Motor neuron (in vitro differentiated cells): ENCODE measurements at regions not wholly inside any gene's neighbourhood (a gene's known extent, or its start where the extent isn't known, plus 50 kb on each side); places are given as distances from the start of the nearest gene placed in this dataset.

Experiments
- ATAC-seq, 8 experiments: fragments of 200-7000 bp; cut with Tn5 transposase; replicated peaks in 6 of 8; 2 replicates each; pipeline ENCODE4 v1.8.0; 2021; ENCODE audit warnings: mild to moderate bottlenecking in 8 of 8, moderate library complexity in 8 of 8
- H3K27ac ChIP-seq, 2 donors: fragments of 250-450 bp; sonication (Bioruptor Pico); 2 replicates each; pipeline ENCODE4 v1.9.0; 2021; ENCODE audit warnings: antibody characterized with exemption in 2 of 2, mild to moderate bottlenecking in 2 of 2, moderate library complexity in 1 of 2
- H3K4me1 ChIP-seq, 2 donors: fragments of 250-450 bp; sonication (Bioruptor Pico); replicated peaks in 1 of 2; 2 replicates each; pipeline ENCODE4 v1.6.1; 2021; ENCODE audit warnings: antibody characterized with exemption in 2 of 2, mild to moderate bottlenecking in 2 of 2, moderate library complexity in 1 of 2
- H3K4me3 ChIP-seq, 5 donors: fragments of 250-450 bp; sonication (Bioruptor Pico); 2 replicates each; pipeline ENCODE4 v1.9.0; 2021; ENCODE audit warnings: antibody characterized with exemption in 5 of 5, mild to moderate bottlenecking in 5 of 5, moderate library complexity in 4 of 5
- WGBS, 10 experiments: fragments of 450-650 bp; shearing (Covaris generic); methylation state at CpG; one replicate each; pipeline ENCODE4 v1.0.0; 2022; 5-methylcytosine and 5-hydroxymethylcytosine counted together
- in situ Hi-C, 9 experiments: fragments of 400-800 bp; cut with MboI; loops; one replicate each; pipeline ENCODE4 v1.15.0; 2021; ENCODE audit warnings: low sequenced_read_pairs in 9 of 9, low pct_unique_long_range_greater_than_20kb in 2 of 9; ENCODE audit not compliant: unreplicated experiment in 9 of 9

GRCh38 chr2:216568576-216568975, 64.6 kb upstream of the IGFBP2 start:
- peaks cover 2 to 6% of the 10 kb centered on the region in 2 donors for H3K4me1 ChIP-seq
- ATAC-seq = peak in 7 of 8 experiments; percentile 47 to 73 (median 68)
- in situ Hi-C loops = no loop called here
- no peak overlapping the region for H3K4me3 ChIP-seq
- H3K27ac ChIP-seq = no peak overlapping the region
- WGBS, 10 experiments = 28 to 100% (median 80%) methylated on average over 1 to 3 of the region's 3 CpGs; no CpG with 5 or more reads in 3 of the 10 experiments

- H3K4me3 ChIP-seq = no peak overlapping the region
- ATAC-seq = no peak
- 20 to 93% (median 51%) methylated on average over 1 to 5 of the region's 5 CpGs; no CpG with 5 or more reads in 1 of the 10 experiments for WGBS, 10 experiments
- H3K4me1 ChIP-seq = peaks cover 4 to 16% of the 10 kb centered on the region in 2 donors
- in situ Hi-C loops = no loop called here
- H3K27ac ChIP-seq = no peak overlapping the region
Measured at GRCh38 chr2:216569765-216570164, 63.5 kb upstream of the IGFBP2 start.

GRCh38 chr2:216570357-216570756, 62.9 kb upstream of the IGFBP2 start:
- Histone ChIP-seq H3K4me1 (peaks cover 4 to 16% of the 10 kb centered on the region in 2 donors), H3K27ac (no peak overlapping the region), H3K4me3 (no peak overlapping the region)
- in situ Hi-C loops = no loop called here
- no peak for ATAC-seq
- 0 to 100% (median 69%) methylated on average over 1 of the region's 1 CpG; no CpG with 5 or more reads in 3 of the 10 experiments for WGBS, 10 experiments

- 65 to 100% (median 90%) methylated on average over 1 to 3 of the region's 3 CpGs; no CpG with 5 or more reads in 1 of the 10 experiments for WGBS, 10 experiments
- Histone ChIP-seq H3K27ac (no peak overlapping the region), H3K4me1 (peaks cover 4 to 16% of the 10 kb centered on the region in 2 donors), H3K4me3 (no peak overlapping the region)
- in situ Hi-C loops = no loop called here
- no peak for ATAC-seq
Measured at GRCh38 chr2:216571178-216571908, 61.9 kb upstream of the IGFBP2 start.

GRCh38 chr2:216571909-216572513, 61.2 kb upstream of the IGFBP2 start:
- H3K4me1 ChIP-seq = peaks cover 4 to 16% of the 10 kb centered on the region in 2 donors
- no peak for ATAC-seq
- WGBS, 10 experiments = 67 to 100% (median 82%) methylated on average over 1 to 4 of the region's 4 CpGs; no CpG with 5 or more reads in 2 of the 10 experiments
- H3K4me3 ChIP-seq = no peak overlapping the region
- in situ Hi-C loops = no loop called here
- H3K27ac ChIP-seq = no peak overlapping the region

GRCh38 chr2:216572582-216573578, 60.3 kb upstream of the IGFBP2 start:
- peak in 1 of 8 experiments; percentile 67 for ATAC-seq
- in situ Hi-C loops = no loop called here
- 68 to 90% (median 78%) methylated on average over 1 to 7 of the region's 12 CpGs; no CpG with 5 or more reads in 2 of the 10 experiments for WGBS, 10 experiments
- Histone ChIP-seq H3K4me3 (no peak overlapping the region), H3K27ac (no peak overlapping the region), H3K4me1 (peaks cover 4 to 16% of the 10 kb centered on the region in 2 donors)

- Histone ChIP-seq H3K4me3 (no peak overlapping the region), H3K27ac (no peak overlapping the region), H3K4me1 (peaks cover 4 to 16% of the 10 kb centered on the region in 2 donors)
- in situ Hi-C loops = no loop called here
- 0 to 100% (median 66%) methylated on average over 1 to 2 of the region's 2 CpGs; no CpG with 5 or more reads in 2 of the 10 experiments for WGBS, 10 experiments
- ATAC-seq = peak in 5 of 8 experiments; percentile 91 to 98 (median 97)
Measured at GRCh38 chr2:216574046-216574445, 59.2 kb upstream of the IGFBP2 start.

GRCh38 chr2:216574586-216574985, 58.6 kb upstream of the IGFBP2 start:
- 88 to 100% (median 97%) methylated on average over 2 to 3 of the region's 3 CpGs; no CpG with 5 or more reads in 3 of the 10 experiments for WGBS, 10 experiments
- Histone ChIP-seq H3K4me3 (no peak overlapping the region), H3K4me1 (peaks cover 2 to 12% of the 10 kb centered on the region in 2 donors), H3K27ac (no peak overlapping the region)
- in situ Hi-C loops = no loop called here
- no peak for ATAC-seq

GRCh38 chr2:216575465-216575864, 57.8 kb upstream of the IGFBP2 start:
- no peak overlapping the region for H3K27ac ChIP-seq
- peaks cover 2 to 10% of the 10 kb centered on the region in 2 donors for H3K4me1 ChIP-seq
- in situ Hi-C loops = no loop called here
- H3K4me3 ChIP-seq = no peak overlapping the region
- 14 to 78% (median 69%) methylated on average over 1 of the region's 1 CpG; no CpG with 5 or more reads in 6 of the 10 experiments for WGBS, 10 experiments
- ATAC-seq = no peak

- peaks cover 2 to 10% of the 10 kb centered on the region in 2 donors for H3K4me1 ChIP-seq
- no peak overlapping the region for H3K4me3 ChIP-seq
- WGBS, 10 experiments = 80 to 100% (median 92%) methylated on average over 1 to 4 of the region's 4 CpGs; no CpG with 5 or more reads in 3 of the 10 experiments
- no peak overlapping the region for H3K27ac ChIP-seq
- in situ Hi-C loops = no loop called here
- no peak for ATAC-seq
Measured at GRCh38 chr2:216576616-216577015, 56.6 kb upstream of the IGFBP2 start.

- 67 to 100% (median 86%) methylated on average over 1 of the region's 1 CpG; no CpG with 5 or more reads in 3 of the 10 experiments for WGBS, 10 experiments
- in situ Hi-C loops = no loop called here
- H3K4me1 ChIP-seq = peaks cover 6 to 18% of the 10 kb centered on the region in 2 donors
- H3K27ac ChIP-seq = no peak overlapping the region
- no peak overlapping the region for H3K4me3 ChIP-seq
- ATAC-seq = peak in 6 of 8 experiments; percentile 31 to 48 (median 42)
Measured at GRCh38 chr2:216578325-216578724, 54.9 kb upstream of the IGFBP2 start.

- in situ Hi-C loops = no loop called here
- peaks cover 17 to 20% of the 10 kb centered on the region in 2 donors for H3K4me1 ChIP-seq
- H3K4me3 ChIP-seq = no peak overlapping the region
- no peak overlapping the region for H3K27ac ChIP-seq
- 28 to 82% (median 80%) methylated on average over 2 to 6 of the region's 8 CpGs; no CpG with 5 or more reads in 3 of the 10 experiments for WGBS, 10 experiments
- ATAC-seq = peak in 5 of 8 experiments; percentile 49 to 83 (median 65)
Measured at GRCh38 chr2:216583147-216583546, 50.1 kb upstream of the IGFBP2 start.
